SIG-M5 treated with dmso at 0.1 percent for 504 hours (cell line): ENCODE measurements at regions not wholly inside any gene's neighbourhood (a gene's known extent, or its start where the extent isn't known, plus 50 kb on each side); places are given as distances from the start of the nearest gene placed in this dataset.

Experiments
- DNase-seq: peaks from one replicate; lab custom pipeline; 2025; ENCODE audit not compliant: unreplicated experiment; lab: John Stamatoyannopoulos, UW

DNA sequence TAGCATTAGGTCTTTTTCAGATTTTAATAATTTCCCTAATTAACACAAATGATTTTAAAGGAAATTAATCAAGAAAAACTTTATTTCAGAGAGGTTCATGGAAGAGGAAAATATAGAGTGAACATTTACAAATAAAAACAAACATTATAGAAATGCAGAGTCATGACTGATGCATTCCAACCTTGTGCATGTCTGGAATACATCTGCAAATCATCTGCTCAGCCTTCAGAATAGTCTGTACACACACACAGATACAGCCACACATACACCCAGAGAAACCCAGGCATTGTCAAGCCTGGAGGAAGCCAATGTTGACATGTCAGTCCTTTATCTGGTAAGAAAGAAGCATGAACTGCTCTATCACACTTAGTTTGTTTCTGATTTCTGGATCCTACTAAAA, 61.3 kb upstream of the NFKB1 start:
- no peak for DNase-seq

DNA sequence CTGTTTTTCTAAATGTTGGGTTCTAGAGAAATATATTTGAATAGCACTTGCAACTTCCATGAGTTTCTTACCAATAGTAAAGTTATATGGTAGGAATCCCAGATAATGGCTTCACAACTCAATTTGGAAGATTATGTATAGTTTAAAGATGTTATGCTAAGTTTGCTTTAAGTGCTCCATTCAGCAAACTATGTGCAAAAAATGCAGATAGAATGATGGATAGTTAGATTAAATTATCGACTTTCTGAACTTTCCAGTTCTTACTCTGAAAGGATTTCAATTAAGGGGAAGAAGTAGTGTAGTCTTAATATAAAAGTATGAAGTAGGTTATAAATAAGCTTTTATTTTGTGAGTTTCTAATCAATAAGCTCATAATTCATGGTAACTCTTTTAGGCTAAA, 60.7 kb upstream of the NFKB1 start:
- DNase-seq = no peak

DNA sequence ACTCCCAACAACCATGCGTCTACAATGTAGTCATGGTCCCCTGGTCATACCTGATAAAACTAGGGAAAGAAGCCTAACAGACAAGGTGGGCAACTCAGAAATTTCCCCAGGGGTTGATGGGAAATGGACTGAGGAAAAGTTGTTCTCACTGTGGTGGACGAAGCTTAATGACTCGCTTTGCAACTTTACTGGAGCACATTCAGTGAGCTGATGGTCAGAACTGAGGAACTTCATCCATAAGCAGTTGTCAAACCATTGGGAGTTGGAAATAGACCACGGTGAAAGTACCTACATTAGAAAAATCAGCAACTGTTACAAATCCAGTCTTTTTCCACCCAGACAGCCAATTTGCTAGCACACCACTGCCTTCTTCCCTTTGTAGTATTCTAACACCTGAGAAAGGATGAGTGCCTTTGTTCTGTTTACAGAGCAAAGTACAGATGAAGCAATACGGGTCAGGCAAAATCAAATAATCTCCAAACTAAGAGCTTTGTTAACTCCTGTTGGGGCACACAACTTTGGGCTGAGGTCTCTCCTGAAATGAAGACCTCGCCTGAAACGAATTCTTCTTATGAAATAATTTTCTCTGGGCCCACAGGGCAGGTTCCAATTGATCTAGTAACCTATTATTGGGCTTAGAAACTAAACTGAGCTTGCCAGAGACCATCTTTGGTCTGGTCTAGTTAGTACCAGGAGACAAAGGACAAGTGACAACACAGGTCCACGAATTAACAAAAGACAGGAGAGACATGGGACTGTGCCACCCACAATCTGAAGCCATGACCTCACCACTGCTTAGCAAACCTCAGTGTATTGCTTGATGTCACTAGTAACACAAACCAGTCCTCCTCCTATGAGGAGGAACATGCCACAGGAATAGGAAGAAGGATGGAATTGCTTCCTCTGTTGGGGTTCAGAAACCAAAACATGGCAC, 58.9 kb upstream of the NFKB1 start:
- DNase-seq = no peak

DNA sequence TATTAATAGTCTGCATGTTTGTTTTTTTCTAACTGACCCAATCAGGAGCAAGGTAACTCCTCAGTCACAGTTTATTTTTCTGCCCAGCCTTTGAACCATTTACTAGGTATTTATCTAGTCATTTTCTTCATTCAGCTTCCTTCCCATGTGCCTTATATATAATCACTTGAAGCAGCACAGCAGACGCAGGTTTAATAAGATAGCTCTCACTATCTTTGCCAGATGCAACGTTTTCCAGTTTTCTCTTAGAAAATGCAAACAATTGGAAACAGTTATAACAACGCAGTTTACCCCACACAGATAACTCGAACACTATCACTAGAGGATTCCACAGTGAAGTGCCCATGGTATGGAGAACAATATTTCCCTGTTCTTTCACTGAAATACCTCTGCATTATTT, 56.4 kb upstream of the NFKB1 start:
- DNase-seq = no peak

DNA sequence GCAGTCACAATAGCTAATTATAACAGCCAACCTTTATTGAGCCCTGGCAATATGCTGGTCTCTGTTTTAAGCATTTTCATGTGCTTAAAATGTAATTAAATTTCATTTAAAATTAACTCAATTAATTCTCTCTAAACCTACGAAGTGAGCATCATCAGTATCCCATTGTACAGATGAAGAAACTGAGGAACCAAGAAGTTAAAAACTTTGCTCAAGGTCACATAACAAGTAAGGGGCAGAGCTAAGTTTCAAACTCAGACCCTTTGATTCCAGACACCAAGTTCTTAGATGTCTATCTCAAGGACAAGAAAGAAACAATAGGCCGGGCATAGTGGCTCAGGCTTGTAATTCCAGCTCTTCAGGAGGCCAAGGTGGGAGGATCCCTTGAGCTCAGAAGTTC, 55.9 kb upstream of the NFKB1 start:
- DNase-seq = no peak

DNA sequence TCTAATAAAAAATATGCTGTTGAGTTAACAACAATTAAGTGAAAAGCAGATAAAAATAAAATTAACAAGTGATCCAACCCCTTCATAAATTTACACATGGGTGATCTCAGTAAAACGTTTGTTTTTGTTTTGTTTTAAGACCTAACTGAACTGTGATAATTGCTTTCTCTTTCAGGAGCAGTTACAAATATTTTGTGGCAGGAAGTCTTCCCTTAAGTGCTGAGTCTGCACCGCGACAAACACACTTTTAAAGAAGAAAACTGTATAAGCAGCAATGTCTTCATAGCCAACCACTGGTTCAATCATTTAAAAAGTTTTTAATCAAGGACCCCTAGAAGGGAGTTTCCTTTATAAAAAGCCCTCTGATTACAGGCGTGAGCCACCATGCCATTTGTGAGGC, 53.7 kb upstream of the NFKB1 start:
- no peak for DNase-seq

DNA sequence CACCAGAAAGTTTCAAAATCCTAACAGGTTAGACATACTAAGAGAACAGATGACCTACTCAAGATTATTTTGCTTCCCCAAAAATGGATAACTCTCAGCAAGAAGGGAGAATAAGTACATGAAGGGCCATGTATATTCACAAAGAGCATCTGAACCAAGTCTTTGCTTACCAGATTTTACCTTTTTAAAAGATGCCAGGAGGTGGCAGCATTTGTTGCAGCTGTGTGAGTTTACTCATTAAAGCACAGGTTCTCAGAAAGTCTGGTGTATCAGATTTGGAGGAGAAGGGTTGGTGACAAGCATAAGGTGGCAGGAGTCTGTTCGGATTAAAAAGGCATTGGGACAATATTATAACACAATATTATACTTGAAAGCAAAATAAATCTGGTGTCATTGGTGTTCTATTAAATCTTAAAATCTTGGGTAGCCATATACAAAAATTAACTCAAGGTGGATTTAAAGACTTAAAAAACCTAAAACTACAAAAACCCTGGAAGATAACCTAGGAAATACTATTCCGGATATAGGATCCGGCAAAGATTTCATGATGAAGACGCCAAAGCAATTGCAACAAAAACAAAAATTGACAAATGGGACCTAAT, 51.3 kb upstream of the NFKB1 start:
- DNase-seq = peak; percentile 56

DNA sequence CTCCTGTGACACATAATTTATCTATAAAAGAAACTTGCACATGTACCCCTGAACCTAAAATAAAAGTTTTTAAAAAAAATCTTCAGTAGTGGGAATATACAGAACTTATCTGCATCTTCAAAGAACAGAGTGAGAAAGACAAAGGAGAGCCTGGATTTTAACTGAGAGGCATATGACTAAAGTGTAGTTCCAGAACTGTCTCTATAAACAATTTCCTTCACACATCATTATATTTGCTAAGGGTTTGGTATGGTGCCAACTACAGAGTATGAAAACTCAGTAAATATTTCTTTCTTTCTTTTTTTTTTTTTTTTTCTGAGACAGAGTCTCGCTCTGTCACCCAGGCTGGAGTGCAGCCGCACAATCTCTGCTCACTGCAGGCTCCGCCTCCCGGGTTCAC, 49.9 kb upstream of the NFKB1 start:
- no peak for DNase-seq
